ENCODE measurements at regions not wholly inside any gene's neighbourhood (a gene's known extent, or its start where the extent isn't known, plus 50 kb on each side); places are given as distances from the start of the nearest gene placed in this dataset.

- no peak for TF ChIP-seq SMC3 (conservative IDR thresholded peaks at IDR 0.05; ENCODE audit: poor library complexity)
- no peak for TF ChIP-seq EZH2 (IDR thresholded peaks at IDR 0.05; ENCODE audit: borderline replicate concordance, insufficient read depth, low read length, poor library complexity, severe bottlenecking)
- no peak for TF ChIP-seq CTCF (IDR thresholded peaks at IDR 0.05; ENCODE audit: poor library complexity, severe bottlenecking)
Measured at GRCh38 chr22:22099194-22099486, 116.6 kb upstream of the TOP3B start.
